Activated CD4-positive, alpha-beta T cell treated with anti-CD3 and anti-CD28 coated beads, Interleukin-2, Interleukin-4, amounts not matched to agents 100 ng/mL and 50 ng/mL, durations not matched to agents 16 hours and 8 hours (primary cell): ENCODE measurements at regions not wholly inside any gene's neighbourhood (a gene's known extent, or its start where the extent isn't known, plus 50 kb on each side); places are given as distances from the start of the nearest gene placed in this dataset.

Experiments used
- DNase-seq: peaks from one replicate; pipeline ENCODE4 v3.0.0-alpha.2; 2020; ENCODE audit warnings: low spot score

GRCh38 chr14:38847161-38847560 lies 255.9 kb downstream of the SEC23A start:
- no peak for DNase-seq

GRCh38 chr14:38839694-38840365 lies 263.2 kb downstream of the SEC23A start:
- DNase-seq: no peak

GRCh38 chr14:38838979-38839323 lies 264.1 kb downstream of the SEC23A start:
- no peak for DNase-seq

- no peak for DNase-seq
Measured at GRCh38 chr14:38838049-38838978, 264.7 kb downstream of the SEC23A start.

GRCh38 chr14:38837343-38838048 lies 265.5 kb downstream of the SEC23A start:
- DNase-seq: no peak

DNA sequence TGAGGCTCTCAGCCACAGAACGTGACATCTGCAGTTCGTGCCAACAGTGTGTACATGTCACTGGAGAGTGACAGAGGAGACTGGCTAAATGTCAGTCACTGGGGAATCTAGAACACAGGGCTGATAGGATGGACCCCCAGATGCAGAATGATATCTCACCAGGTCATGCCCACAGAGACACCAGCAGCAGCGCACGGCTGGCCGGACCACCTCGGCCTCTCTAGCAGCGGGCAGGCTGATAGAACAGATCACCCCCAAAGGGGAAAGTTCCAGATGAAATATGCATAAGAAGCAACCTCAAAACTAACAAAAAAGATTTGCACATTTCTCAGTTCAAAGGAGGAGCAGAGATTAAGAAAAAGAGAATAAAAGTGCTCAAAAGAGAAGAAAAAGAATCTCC lies 266.5 kb downstream of the SEC23A start:
- no peak for DNase-seq

DNA sequence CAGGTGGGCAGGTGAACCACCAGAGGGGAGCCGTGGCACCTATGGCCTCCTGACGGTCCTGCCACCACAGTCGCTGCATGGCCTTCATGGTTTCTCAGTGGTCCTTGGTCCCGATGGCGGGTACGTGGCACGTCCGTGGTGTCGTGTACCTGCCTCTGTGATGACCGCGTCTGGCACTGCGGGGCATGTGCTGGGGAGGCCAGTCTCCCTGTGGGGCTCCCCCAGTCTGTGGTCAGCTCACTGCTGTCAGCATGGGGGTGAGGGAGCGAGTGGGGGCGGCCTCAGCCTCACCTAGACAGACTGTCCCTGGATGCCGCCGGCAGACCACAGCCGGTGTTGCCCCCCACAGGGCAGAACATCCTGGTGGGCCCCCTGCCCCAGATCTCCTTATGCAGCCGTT lies 267.2 kb downstream of the SEC23A start:
- no peak for DNase-seq

DNA sequence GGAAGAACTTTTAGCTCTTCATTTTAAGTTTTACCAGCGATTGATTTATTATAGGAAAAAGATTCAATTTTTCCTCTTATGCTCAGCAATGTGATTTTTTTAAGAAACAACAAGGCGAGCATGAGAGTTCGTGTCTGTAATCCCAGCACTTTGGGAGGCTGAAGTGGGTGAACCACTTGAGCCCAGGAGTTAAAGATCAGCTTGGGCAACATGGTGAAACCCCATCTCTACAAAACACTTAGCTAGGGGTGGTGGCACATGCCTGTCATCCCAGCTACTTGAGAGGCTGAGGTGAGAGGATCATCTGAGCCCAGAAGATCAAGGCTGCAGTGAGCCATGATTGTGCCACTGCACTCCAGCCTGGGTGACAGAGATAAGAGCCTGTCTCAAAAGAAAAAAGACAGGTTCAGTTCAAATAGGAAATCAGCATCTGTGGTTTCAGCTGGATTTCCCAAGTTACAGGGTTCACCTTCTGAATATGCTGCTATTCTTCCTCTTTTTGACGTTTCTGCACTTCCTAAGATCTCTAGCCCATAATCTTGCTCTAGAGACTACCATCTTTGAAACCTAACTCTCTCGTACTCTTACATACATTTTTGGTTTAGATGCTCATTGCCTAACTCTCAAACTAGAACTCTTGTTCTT lies 274.7 kb downstream of the SEC23A start:
- DNase-seq: no peak

DNA sequence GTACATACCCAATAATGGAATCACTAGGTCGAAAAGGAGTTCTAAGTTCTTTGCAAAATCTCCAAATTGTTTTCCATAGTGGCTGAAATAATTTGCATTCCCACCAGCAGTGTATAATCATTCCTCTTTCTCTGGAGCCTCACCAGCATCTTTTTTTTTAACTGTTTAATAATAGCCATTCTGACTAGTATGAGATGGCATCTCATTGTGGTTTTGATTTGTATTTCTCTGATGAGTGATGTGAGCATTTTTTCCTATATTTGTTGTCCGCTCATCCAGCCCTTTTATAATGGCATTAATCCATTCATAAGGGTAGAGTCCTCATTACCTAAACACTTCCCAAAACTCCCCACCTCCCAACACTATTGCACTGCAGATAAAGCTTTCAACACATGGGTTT lies 278.3 kb downstream of the SEC23A start:
- DNase-seq: no peak

- DNase-seq: no peak
Measured at GRCh38 chr14:38818555-38818954, 284.5 kb downstream of the SEC23A start.

DNA sequence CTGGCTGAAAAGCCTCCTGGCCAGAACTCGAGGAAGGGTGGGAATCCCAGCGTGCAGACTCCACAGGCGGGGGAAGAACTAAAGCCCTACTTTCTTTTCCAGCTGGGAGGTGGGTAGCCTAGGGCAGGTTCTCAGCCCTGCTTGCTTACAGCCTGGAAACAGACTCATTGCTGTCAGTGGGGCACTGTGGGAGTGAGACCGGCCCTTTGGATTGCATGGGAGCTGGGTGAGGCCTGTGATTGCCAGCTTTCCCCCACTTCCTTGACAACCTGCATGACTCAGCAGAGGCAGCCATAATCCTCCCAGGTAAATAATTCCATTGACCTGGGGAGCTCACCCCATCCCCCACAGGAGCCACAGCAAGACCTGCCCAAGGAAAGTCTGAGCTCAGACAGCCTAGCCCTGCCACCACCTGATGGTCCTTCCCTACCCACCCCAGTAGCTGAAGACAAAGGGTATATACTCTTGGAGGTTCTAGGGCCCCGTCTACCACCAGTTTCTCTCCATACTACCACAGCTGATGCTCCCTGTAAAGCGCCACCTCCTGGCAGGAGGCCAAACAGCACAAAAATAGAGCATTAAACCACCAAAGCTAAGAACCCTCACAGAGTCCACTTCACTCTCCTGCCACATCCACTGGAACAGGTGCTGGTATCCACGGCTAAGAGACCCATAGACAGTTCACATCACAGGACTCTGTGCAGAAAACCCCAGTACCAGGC lies 294.1 kb downstream of the SEC23A start:
- DNase-seq: no peak

- no peak for DNase-seq
Measured at GRCh38 chr14:38799671-38800070, 303.4 kb downstream of the SEC23A start.

- no peak for DNase-seq
Measured at GRCh38 chr14:38794677-38795076, 308.4 kb downstream of the SEC23A start.

DNA sequence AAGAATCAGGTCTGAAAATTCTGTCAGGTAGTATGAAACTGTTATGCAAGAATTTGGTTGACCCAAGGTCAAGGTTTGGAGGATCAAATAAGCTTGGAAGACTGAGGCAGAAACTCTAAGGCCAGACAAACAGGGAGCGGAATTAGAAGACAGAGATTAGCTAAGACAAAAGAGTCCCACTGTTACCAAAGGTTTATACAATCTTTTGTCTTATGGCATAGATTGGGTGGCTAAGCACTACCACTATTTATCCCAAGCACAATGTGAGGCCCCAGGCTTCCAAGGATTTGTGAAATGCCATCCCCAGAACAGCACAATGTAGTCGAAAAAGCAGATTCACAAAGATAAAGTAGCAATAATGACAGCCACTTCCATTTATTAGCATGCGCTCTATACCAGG lies 311.2 kb downstream of the SEC23A start:
- DNase-seq: no peak

- no peak for DNase-seq
Measured at GRCh38 chr14:38790916-38791315, 312.1 kb downstream of the SEC23A start.

GRCh38 chr14:38789805-38790204 lies 313.2 kb downstream of the SEC23A start:
- DNase-seq: no peak

- DNase-seq: no peak
Measured at GRCh38 chr14:38788060-38788459, 315.0 kb downstream of the SEC23A start.

- DNase-seq: no peak
Measured at GRCh38 chr14:38786921-38787320, 316.1 kb downstream of the SEC23A start.

DNA sequence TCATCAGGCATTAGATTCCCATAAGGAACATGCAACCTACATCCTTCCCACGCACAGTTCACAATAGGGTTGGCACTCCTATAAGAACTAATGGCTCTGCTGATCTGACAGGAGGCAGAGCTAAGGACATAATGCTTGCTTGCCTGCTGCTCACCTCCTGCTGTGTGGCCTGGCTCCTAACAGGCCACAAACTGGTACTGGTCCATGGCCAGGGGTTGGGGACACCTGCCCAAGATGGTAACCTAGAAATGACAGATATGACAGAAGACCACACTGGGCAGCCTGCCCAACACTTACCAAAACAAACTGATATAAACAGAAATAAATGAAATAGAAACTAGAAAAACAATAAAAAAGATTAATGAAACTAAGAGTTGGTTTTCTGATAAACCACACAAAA lies 325.6 kb downstream of the SEC23A start:
- no peak for DNase-seq

DNA sequence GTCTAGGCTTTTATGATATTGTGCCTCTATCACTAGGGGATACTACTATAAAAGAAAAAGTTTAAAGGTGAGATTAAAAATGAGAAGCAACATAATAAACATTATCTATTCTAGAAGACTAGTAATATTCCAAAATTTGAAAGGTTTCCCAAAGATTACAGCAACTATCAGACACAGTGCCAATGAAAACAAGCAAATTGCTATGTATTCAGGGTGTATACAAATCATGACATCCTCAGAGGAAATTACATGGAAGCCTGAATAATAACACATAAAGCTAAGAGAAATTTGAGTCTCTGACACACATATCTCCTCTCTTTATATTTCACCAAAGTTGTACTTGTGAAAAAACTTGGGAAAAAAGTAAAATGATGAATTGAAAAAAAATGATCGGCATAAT lies 327.0 kb downstream of the SEC23A start:
- DNase-seq: no peak

- no peak for DNase-seq
Measured at GRCh38 chr14:38774162-38774561, 328.9 kb downstream of the SEC23A start.

GRCh38 chr14:38770251-38770650 lies 332.8 kb downstream of the SEC23A start:
- no peak for DNase-seq
